HepG2 (cell line): ENCODE measurements at regions not wholly inside any gene's neighbourhood (a gene's known extent, or its start where the extent isn't known, plus 50 kb on each side); places are given as distances from the start of the nearest gene placed in this dataset.

ENCODE experiments used
- ATAC-seq: fragments of 200-7000 bp; cut with Tn5 transposase; 3 replicates; pipeline ENCODE4 v1.9.1; 2020; ENCODE audit warnings: mild to moderate bottlenecking, moderate library complexity
- BruUV-seq: library from RNA; stranded (reverse); fragments of 400-500 nt; replicated peaks from 2 replicates; lab custom pipeline; 2021; lab: Mats Ljungman, UMichigan
- CTCF ChIA-PET: fragments of 300-600 bp; formaldehyde crosslinking; extraction: SDS; loops from one replicate; lab custom pipeline; 2021; ENCODE audit warnings: low total read pairs, inconsistent platforms, low intra/inter-chr PET ratio; lab: Yijun Ruan, JAX
- POLR2A ChIA-PET: fragments of 350-600 bp; sonication (Branson Sonifier 250); formaldehyde crosslinking; loops from one replicate; lab custom pipeline; 2020; ENCODE audit warnings: antibody characterized with exemption, inconsistent platforms; lab: Yijun Ruan, JAX
- DNase-seq: peaks from one replicate; pipeline ENCODE4 v3.0.0-alpha.2; 2015; ENCODE audit warnings: low spot score
- FAIRE-seq: peaks from 3 replicates; lab custom pipeline; 2011; peaks lifted over from hg19 to GRCh38; lab: Jason Lieb, UNC
- H2AFZ ChIP-seq: one replicate; pipeline ENCODE4 v1.6.1; 2011; ENCODE audit warnings: low read length, inconsistent platforms
- H3K27ac ChIP-seq: fragments of 300-600 bp; 3 replicates; pipeline ENCODE4 v1.8.0; 2011; ENCODE audit warnings: mixed run types, mild to moderate bottlenecking, mixed read lengths, low read length, inconsistent platforms; ENCODE audit not compliant: insufficient read depth; ENCODE audit errors: extremely low read length
- H3K27me3 ChIP-seq, 2 experiments: fragments of 200-600 bp in 1 of 2; 2 replicates in 1 of 2; 3 replicates in 1 of 2; pipeline versions ENCODE4 v1.6.0 to v1.8.0; 2011; ENCODE audit warnings: low read length in 2 of 2, mild to moderate bottlenecking in 2 of 2, moderate library complexity in 2 of 2, inconsistent platforms in 1 of 2; ENCODE audit not compliant: insufficient read depth in 2 of 2, control insufficient read depth in 1 of 2
- H3K36me3 ChIP-seq, 2 experiments: fragments of 200-600 bp in 1 of 2; replicated peaks in 1 of 2; 2 replicates in 1 of 2; 3 replicates in 1 of 2; pipeline versions ENCODE4 v1.5.1 to v1.8.0; 2011; ENCODE audit warnings: low read length in 2 of 2, inconsistent platforms in 1 of 2; ENCODE audit not compliant: insufficient read depth in 2 of 2, control insufficient read depth in 1 of 2
- H3K4me1 ChIP-seq: 2 replicates; pipeline ENCODE4 v1.5.1; 2012; ENCODE audit warnings: low read length, inconsistent platforms; ENCODE audit not compliant: insufficient read depth
- H3K4me2 ChIP-seq: 2 replicates; pipeline ENCODE4 v1.6.0; 2011; ENCODE audit warnings: low read depth, low read length, inconsistent platforms
- H3K4me3 ChIP-seq, 3 experiments: fragments of 200-600 bp in 1 of 3; sonication (generic), shearing (Covaris generic) in 1 of 3; replicated peaks in 1 of 3; 2 replicates each; pipeline ENCODE4 v1.5.1; 2011 to 2016; ENCODE audit warnings: low read length in 3 of 3, inconsistent platforms in 2 of 3, low read depth in 2 of 3, mild to moderate bottlenecking in 2 of 3, control low read depth in 1 of 3, mixed read lengths in 1 of 3; ENCODE audit not compliant: insufficient read depth in 1 of 3
- H3K79me2 ChIP-seq: one replicate; pipeline ENCODE4 v1.6.1; 2011; ENCODE audit warnings: low read length, inconsistent platforms; ENCODE audit not compliant: insufficient read depth
- H3K9ac ChIP-seq: 2 replicates; pipeline ENCODE4 v1.6.0; 2011; ENCODE audit warnings: mild to moderate bottlenecking, low read depth, low read length, inconsistent platforms; ENCODE audit not compliant: insufficient read depth
- H3K9me3 ChIP-seq: 2 replicates; pipeline ENCODE4 v1.5.1; 2012; ENCODE audit warnings: mild to moderate bottlenecking, low read length
- H4K20me1 ChIP-seq: 2 replicates; pipeline ENCODE4 v1.6.0; 2011; ENCODE audit warnings: inconsistent platforms, mild to moderate bottlenecking, low read length, moderate library complexity; ENCODE audit not compliant: insufficient read depth
- CEBPB ChIP-seq: IDR thresholded peaks from 2 replicates; pipeline ENCODE4 v1.6.1; 2011; ENCODE audit warnings: low read depth, low read length, improper control_type of control experiment, borderline replicate concordance
- CHCHD3 ChIP-seq: sonication (generic); formaldehyde crosslinking; IDR thresholded peaks from 2 replicates; pipeline ENCODE4 v1.8.0; 2022; ENCODE audit warnings: mild to moderate bottlenecking, missing genetic modification reagents, moderate library complexity
- DMAP1 ChIP-seq: IDR thresholded peaks from 2 replicates; pipeline ENCODE4 v1.6.1; 2016
- DR1 ChIP-seq: sonication (generic); formaldehyde crosslinking; IDR thresholded peaks from 2 replicates; pipeline ENCODE4 v1.8.0; 2021; ENCODE audit warnings: mild to moderate bottlenecking, missing genetic modification reagents, inconsistent platforms
- RFXAP ChIP-seq: sonication (generic); formaldehyde crosslinking; IDR thresholded peaks from 2 replicates; pipeline ENCODE4 v1.4.0; 2020; ENCODE audit warnings: missing genetic modification reagents, borderline replicate concordance
- SALL2 ChIP-seq: sonication (generic); formaldehyde crosslinking; IDR thresholded peaks from 2 replicates; pipeline ENCODE4 v1.8.1; 2023; ENCODE audit warnings: mild to moderate bottlenecking, missing genetic modification reagents, inconsistent platforms
- SOX5 ChIP-seq: IDR thresholded peaks from 2 replicates; pipeline ENCODE4 v1.6.1; 2016; ENCODE audit warnings: borderline replicate concordance
- SP5 ChIP-seq: IDR thresholded peaks from 2 replicates; pipeline ENCODE4 v1.6.1; 2016; ENCODE audit warnings: low read depth, borderline replicate concordance
- TSC22D2 ChIP-seq: sonication (generic); formaldehyde crosslinking; IDR thresholded peaks from 2 replicates; pipeline ENCODE4 v1.5.1; 2020; ENCODE audit warnings: missing genetic modification reagents, mild to moderate bottlenecking, borderline replicate concordance
- ZBTB42 ChIP-seq: sonication (generic); formaldehyde crosslinking; IDR thresholded peaks from 2 replicates; pipeline ENCODE4 v1.5.0; 2020; ENCODE audit warnings: mild to moderate bottlenecking, missing genetic modification reagents
- ZNF18 ChIP-seq: sonication (generic); formaldehyde crosslinking; IDR thresholded peaks from 2 replicates; pipeline ENCODE4 v1.8.0; 2022; ENCODE audit warnings: mild to moderate bottlenecking, missing genetic modification reagents; ENCODE audit not compliant: insufficient replicate concordance
- WGBS: methylation state at CpG from one replicate; pipeline ENCODE4 v1.1.6; 2017; ENCODE audit warnings: low lambda C conversion rate; 5-methylcytosine and 5-hydroxymethylcytosine counted together
- in situ Hi-C: cut with HindIII; loops from 2 replicates; pipeline ENCODE4 v1.10.0; 2017; ENCODE audit warnings: low pct_unique_long_range_greater_than_20kb; ENCODE audit not compliant: extremely low pct_ligation_motif_present
- intact Hi-C: fragments of 100-400 bp; cut with micrococcal nuclease; formaldehyde crosslinking; loops from one replicate; pipeline ENCODE4 v1.10.0; 2022; ENCODE audit not compliant: unreplicated experiment
- TF ChIP-seq, protein P1 (sequence below): sonication (generic); formaldehyde crosslinking; IDR thresholded peaks from 2 replicates; pipeline ENCODE4 v1.8.1; 2023; ENCODE audit warnings: missing genetic modification reagents, mild to moderate bottlenecking, borderline replicate concordance
- TF ChIP-seq, protein P2 (sequence below): IDR thresholded peaks from 2 replicates; pipeline ENCODE4 v1.6.1; 2018; ENCODE audit warnings: missing genetic modification reagents, mild to moderate bottlenecking, missing compliant biosample characterization
- TF ChIP-seq, protein P3 (sequence below): sonication (generic); formaldehyde crosslinking; IDR thresholded peaks from 2 replicates; pipeline ENCODE4 v1.5.0; 2020; ENCODE audit warnings: mild to moderate bottlenecking, missing genetic modification reagents

DNA sequence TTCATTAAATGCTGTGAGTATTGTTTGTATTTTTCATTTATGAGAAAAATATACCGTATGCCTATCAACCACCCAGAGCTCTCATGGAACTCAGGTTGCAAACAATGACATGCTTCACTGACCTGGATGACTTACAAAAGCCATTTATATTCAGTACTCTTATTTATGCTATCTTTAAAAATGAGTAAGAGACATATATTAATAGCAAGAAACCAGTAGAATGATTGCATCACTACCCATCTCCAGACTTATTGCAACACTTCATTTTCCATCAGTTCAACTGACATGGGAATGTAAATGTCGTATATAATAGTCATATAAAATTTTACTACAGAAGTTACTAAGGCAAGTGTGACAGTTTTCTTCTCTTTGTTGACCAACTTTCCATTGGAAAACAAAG, 69.1 kb downstream of the OTP start:
- TF ChIP-seq, protein P1, sequence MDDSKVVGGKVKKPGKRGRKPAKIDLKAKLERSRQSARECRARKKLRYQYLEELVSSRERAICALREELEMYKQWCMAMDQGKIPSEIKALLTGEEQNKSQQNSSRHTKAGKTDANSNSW (CRISPR knock-in tag): no peak
- no peak for TF ChIP-seq ZBTB42 (CRISPR knock-in tag)
- peak; percentile 63; the same call in 1 of the 2 replicates for TF ChIP-seq CEBPB
- no peak for TF ChIP-seq RFXAP (CRISPR knock-in tag)
- TF ChIP-seq SP5 (CRISPR knock-in tag): no peak
- no peak for TF ChIP-seq TSC22D2
- no peak for TF ChIP-seq SOX5 (CRISPR knock-in tag)
- TF ChIP-seq, protein P2, sequence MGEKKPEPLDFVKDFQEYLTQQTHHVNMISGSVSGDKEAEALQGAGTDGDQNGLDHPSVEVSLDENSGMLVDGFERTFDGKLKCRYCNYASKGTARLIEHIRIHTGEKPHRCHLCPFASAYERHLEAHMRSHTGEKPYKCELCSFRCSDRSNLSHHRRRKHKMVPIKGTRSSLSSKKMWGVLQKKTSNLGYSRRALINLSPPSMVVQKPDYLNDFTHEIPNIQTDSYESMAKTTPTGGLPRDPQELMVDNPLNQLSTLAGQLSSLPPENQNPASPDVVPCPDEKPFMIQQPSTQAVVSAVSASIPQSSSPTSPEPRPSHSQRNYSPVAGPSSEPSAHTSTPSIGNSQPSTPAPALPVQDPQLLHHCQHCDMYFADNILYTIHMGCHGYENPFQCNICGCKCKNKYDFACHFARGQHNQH (CRISPR knock-in tag): no peak
- in situ Hi-C loops (loop anchor here (25.0 kb wide), 1 partner anchor 418 kb away; no protein-coding TSS in a partner anchor), intact Hi-C loops (no loop called here)
- Histone ChIP-seq H3K36me3 (no peaks in the 10 kb centered on the region), H2AFZ (no peak overlapping the region), H3K79me2 (no peaks in the 10 kb centered on the region), H3K4me3 (no peak overlapping the region), H3K4me1 (no peaks in the 10 kb centered on the region), H3K9ac (no peak overlapping the region), H3K4me2 (no peak overlapping the region), H3K27ac (no peak overlapping the region), H3K9me3 (no peaks in the 10 kb centered on the region), H3K27me3 (no peaks in the 10 kb centered on the region; a peak in 1 of 5 replicates), H4K20me1 (no peaks in the 10 kb centered on the region)
- ATAC-seq (no peak), DNase-seq (no peak), FAIRE-seq (no peak)
- BruUV-seq: no TSS peak
- POLR2A ChIA-PET: no interaction called here
- CTCF ChIA-PET: no interaction called here
- 22% methylated on average over 2 of the region's 2 CpGs for WGBS

GRCh38 chr5:77568555-77568954, 70.0 kb downstream of the OTP start:
- no peak for FAIRE-seq
- no peaks in the 10 kb centered on the region for H3K4me1 ChIP-seq
- no peaks in the 10 kb centered on the region for H3K9me3 ChIP-seq
- in situ Hi-C loops (loop anchor here (25.0 kb wide), 1 partner anchor 419 kb away; no protein-coding TSS in a partner anchor), intact Hi-C loops (no loop called here)
- WGBS: 11% methylated on average over 3 of the region's 3 CpGs
- H3K27me3 ChIP-seq: no peaks in the 10 kb centered on the region; a peak in 1 of 5 replicates
- H3K4me2 ChIP-seq: no peak overlapping the region
- DNase-seq: no peak
- POLR2A ChIA-PET: no interaction called here
- no peak overlapping the region for H3K9ac ChIP-seq
- no peak overlapping the region for H3K4me3 ChIP-seq
- BruUV-seq: no TSS peak
- no peaks in the 10 kb centered on the region for H4K20me1 ChIP-seq
- CTCF ChIA-PET: no interaction called here
- ATAC-seq: no peak
- no peak overlapping the region for H2AFZ ChIP-seq
- no peak overlapping the region for H3K27ac ChIP-seq
- no peaks in the 10 kb centered on the region for H3K79me2 ChIP-seq
- H3K36me3 ChIP-seq: no peaks in the 10 kb centered on the region
- no peak for TF ChIP-seq ZNF18
- no peak for TF ChIP-seq CHCHD3 (CRISPR knock-in tag)
- no peak for TF ChIP-seq DMAP1
- TF ChIP-seq, protein P3, sequence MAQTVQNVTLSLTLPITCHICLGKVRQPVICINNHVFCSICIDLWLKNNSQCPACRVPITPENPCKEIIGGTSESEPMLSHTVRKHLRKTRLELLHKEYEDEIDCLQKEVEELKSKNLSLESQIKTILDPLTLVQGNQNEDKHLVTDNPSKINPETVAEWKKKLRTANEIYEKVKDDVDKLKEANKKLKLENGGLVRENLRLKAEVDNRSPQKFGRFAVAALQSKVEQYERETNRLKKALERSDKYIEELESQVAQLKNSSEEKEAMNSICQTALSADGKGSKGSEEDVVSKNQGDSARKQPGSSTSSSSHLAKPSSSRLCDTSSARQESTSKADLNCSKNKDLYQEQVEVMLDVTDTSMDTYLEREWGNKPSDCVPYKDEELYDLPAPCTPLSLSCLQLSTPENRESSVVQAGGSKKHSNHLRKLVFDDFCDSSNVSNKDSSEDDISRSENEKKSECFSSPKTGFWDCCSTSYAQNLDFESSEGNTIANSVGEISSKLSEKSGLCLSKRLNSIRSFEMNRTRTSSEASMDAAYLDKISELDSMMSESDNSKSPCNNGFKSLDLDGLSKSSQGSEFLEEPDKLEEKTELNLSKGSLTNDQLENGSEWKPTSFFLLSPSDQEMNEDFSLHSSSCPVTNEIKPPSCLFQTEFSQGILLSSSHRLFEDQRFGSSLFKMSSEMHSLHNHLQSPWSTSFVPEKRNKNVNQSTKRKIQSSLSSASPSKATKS (CRISPR knock-in tag): no peak
- TF ChIP-seq DR1 (CRISPR knock-in tag): no peak
- no peak for TF ChIP-seq SALL2
